OCI-LY1 (cell line): ENCODE measurements at regions not wholly inside any gene's neighbourhood (a gene's known extent, or its start where the extent isn't known, plus 50 kb on each side); places are given as distances from the start of the nearest gene placed in this dataset.

ENCODE experiments used
- H2AFZ ChIP-seq: fragments of 200-600 bp; sonication (generic), shearing (Covaris generic); 2 replicates; pipeline ENCODE4 v1.6.0; 2014; ENCODE audit warnings: antibody characterized with exemption, mild to moderate bottlenecking, low read length
- H3F3A ChIP-seq: fragments of 200-600 bp; sonication (generic), shearing (Covaris generic); 2 replicates; pipeline ENCODE4 v1.6.0; 2014; ENCODE audit warnings: mild to moderate bottlenecking, antibody characterized with exemption, low read length, moderate library complexity; ENCODE audit not compliant: insufficient read depth
- H3K27ac ChIP-seq: fragments of 200-600 bp; sonication (generic); 2 replicates; pipeline ENCODE4 v1.5.1; 2014; ENCODE audit warnings: low read length, mixed run types, mild to moderate bottlenecking, low read depth; ENCODE audit not compliant: poor library complexity, severe bottlenecking
- H3K27me3 ChIP-seq: fragments of 200-600 bp; sonication (generic); 2 replicates; pipeline ENCODE4 v1.6.0; 2014; ENCODE audit warnings: antibody characterized with exemption, mild to moderate bottlenecking, low read length, moderate library complexity; ENCODE audit not compliant: insufficient read depth
- H3K36me3 ChIP-seq: fragments of 200-600 bp; sonication (generic); 2 replicates; pipeline ENCODE4 v1.6.1; 2014; ENCODE audit warnings: mild to moderate bottlenecking, antibody characterized with exemption, low read length, moderate library complexity, mixed read lengths; ENCODE audit not compliant: insufficient read depth
- H3K4me1 ChIP-seq: fragments of 200-600 bp; sonication (generic); 2 replicates; pipeline ENCODE4 v1.5.1; 2014; ENCODE audit warnings: mild to moderate bottlenecking, low read length, moderate library complexity; ENCODE audit not compliant: insufficient read depth, severe bottlenecking
- H3K4me2 ChIP-seq: fragments of 200-600 bp; sonication (generic), shearing (Covaris generic); 2 replicates; pipeline ENCODE4 v1.6.1; 2014; ENCODE audit warnings: low read length
- H3K4me3 ChIP-seq: fragments of 200-600 bp; sonication (generic); 2 replicates; pipeline ENCODE4 v1.5.1; 2014; ENCODE audit warnings: low read length, low read depth, mild to moderate bottlenecking, mixed read lengths; ENCODE audit not compliant: poor library complexity, severe bottlenecking
- H3K79me2 ChIP-seq: fragments of 200-600 bp; shearing (Covaris generic); 2 replicates; pipeline ENCODE4 v1.6.1; 2016; ENCODE audit warnings: mixed run types, low read length, mixed read lengths; ENCODE audit not compliant: insufficient read depth
- H3K9ac ChIP-seq: fragments of 200-600 bp; sonication (generic), shearing (Covaris generic); 2 replicates; pipeline ENCODE4 v1.6.1; 2014; ENCODE audit warnings: mild to moderate bottlenecking, low read length, mixed read lengths
- H3K9me2 ChIP-seq: fragments of 200-600 bp; sonication (generic), shearing (Covaris generic); 2 replicates; pipeline ENCODE4 v1.6.1; 2014; ENCODE audit warnings: low read depth, mild to moderate bottlenecking, low read length, mixed read lengths
- H3K9me3 ChIP-seq: fragments of 200-600 bp; shearing (Covaris generic); 2 replicates; pipeline ENCODE4 v1.6.1; 2014; ENCODE audit warnings: low read length, mixed read lengths
- H4K20me1 ChIP-seq: fragments of 200-600 bp; sonication (generic), shearing (Covaris generic); 2 replicates; pipeline ENCODE4 v1.6.0; 2016; ENCODE audit warnings: mild to moderate bottlenecking, low read length; ENCODE audit not compliant: insufficient read depth
- EZH2 ChIP-seq: fragments of 200-600 bp; sonication (generic), shearing (Covaris generic); IDR thresholded peaks from 2 replicates; pipeline ENCODE4 v1.8.0; 2017; ENCODE audit warnings: borderline replicate concordance, mixed run types, mild to moderate bottlenecking, antibody characterized with exemption, low read length, moderate library complexity, mixed read lengths
- TF ChIP-seq, protein P1 (sequence below): fragments of 200-600 bp; sonication (generic), shearing (Covaris generic); IDR thresholded peaks from 2 replicates; pipeline ENCODE4 v1.5.1; 2017; ENCODE audit warnings: mild to moderate bottlenecking, antibody characterized with exemption, low read length, moderate library complexity, mixed read lengths

DNA sequence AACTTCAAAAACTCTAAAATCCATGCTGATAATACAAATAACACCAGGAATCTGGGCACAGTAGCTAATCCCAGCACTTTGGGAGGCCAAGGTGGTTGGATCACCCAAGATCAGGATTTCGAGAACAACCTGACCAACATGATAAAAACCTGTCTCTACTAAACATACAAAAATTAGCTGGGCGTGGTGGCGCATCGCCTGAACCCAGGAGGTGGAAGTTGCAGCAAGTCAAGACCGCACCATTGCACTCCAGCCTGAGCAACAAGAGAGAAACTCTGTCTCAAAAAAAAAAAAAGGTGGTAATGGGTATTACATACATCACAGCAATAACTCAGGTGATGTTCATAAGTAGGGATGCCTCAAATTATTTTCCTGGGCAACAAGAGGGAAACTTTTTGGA, 315.0 kb upstream of the MEOX2 start:
- TF ChIP-seq, protein P1, sequence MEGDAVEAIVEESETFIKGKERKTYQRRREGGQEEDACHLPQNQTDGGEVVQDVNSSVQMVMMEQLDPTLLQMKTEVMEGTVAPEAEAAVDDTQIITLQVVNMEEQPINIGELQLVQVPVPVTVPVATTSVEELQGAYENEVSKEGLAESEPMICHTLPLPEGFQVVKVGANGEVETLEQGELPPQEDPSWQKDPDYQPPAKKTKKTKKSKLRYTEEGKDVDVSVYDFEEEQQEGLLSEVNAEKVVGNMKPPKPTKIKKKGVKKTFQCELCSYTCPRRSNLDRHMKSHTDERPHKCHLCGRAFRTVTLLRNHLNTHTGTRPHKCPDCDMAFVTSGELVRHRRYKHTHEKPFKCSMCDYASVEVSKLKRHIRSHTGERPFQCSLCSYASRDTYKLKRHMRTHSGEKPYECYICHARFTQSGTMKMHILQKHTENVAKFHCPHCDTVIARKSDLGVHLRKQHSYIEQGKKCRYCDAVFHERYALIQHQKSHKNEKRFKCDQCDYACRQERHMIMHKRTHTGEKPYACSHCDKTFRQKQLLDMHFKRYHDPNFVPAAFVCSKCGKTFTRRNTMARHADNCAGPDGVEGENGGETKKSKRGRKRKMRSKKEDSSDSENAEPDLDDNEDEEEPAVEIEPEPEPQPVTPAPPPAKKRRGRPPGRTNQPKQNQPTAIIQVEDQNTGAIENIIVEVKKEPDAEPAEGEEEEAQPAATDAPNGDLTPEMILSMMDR = no peak
- no peak for TF ChIP-seq EZH2
- no peak overlapping the region for H2AFZ ChIP-seq
- no peak overlapping the region for H3K27ac ChIP-seq
- no peaks in the 10 kb centered on the region for H3K79me2 ChIP-seq
- H4K20me1 ChIP-seq = no peaks in the 10 kb centered on the region
- no peaks in the 10 kb centered on the region for H3K27me3 ChIP-seq
- H3K9me2 ChIP-seq = no peaks in the 10 kb centered on the region
- no peak overlapping the region for H3K4me2 ChIP-seq
- H3K4me1 ChIP-seq = no peaks in the 10 kb centered on the region
- no peaks in the 10 kb centered on the region for H3F3A ChIP-seq
- H3K36me3 ChIP-seq = no peaks in the 10 kb centered on the region
- H3K4me3 ChIP-seq = no peak overlapping the region
- H3K9me3 ChIP-seq = no peaks in the 10 kb centered on the region
- no peak overlapping the region for H3K9ac ChIP-seq

DNA sequence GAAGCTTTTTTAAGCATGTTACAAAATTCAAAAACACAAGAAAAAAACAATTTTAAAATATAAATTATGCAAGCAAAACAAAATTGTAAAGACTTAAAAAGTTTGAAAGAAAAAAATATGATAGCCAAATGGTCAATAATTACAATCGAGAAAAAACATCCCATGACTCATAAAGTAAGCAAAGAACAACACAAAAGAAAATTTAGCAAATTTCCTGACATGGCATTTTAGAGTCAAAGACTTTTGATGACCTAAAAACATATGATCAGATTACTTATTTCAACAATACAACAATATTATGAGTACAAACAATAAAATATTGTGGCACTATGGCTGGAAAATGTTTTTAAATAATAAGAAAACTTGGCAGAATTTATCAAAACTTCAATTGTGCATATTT, 312.1 kb upstream of the MEOX2 start:
- Histone ChIP-seq H3K9me2 (no peaks in the 10 kb centered on the region), H3K4me1 (no peaks in the 10 kb centered on the region), H3F3A (no peaks in the 10 kb centered on the region), H4K20me1 (no peaks in the 10 kb centered on the region), H3K36me3 (no peaks in the 10 kb centered on the region), H3K79me2 (no peaks in the 10 kb centered on the region), H3K4me2 (no peak overlapping the region), H3K4me3 (no peak overlapping the region), H2AFZ (no peak overlapping the region), H3K9ac (no peak overlapping the region), H3K27ac (no peak overlapping the region), H3K27me3 (no peaks in the 10 kb centered on the region), H3K9me3 (no peaks in the 10 kb centered on the region)
- TF ChIP-seq, protein P1 = no peak
- no peak for TF ChIP-seq EZH2

DNA sequence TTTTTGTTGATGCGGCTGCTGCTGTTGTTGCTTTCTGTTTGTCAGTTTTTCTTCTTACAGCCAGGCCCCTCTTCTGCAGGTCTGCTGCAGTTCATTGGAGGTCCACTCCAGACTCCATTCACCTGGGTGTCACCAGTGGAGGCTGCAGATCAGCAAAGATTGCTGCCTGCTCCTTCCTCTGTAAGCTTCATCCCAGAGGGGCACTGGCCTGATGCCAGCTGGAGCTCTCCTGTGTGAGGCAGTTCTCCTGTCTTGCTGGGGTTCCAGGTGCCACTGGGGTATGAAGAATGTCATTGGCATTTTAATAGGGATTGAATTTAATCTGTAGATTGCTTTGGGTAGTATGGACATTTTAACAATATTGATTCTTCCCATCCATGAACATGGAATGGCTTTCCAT, 308.5 kb upstream of the MEOX2 start:
- Histone ChIP-seq H3K9ac (no peak overlapping the region), H3F3A (no peaks in the 10 kb centered on the region), H3K9me3 (no peaks in the 10 kb centered on the region), H2AFZ (no peak overlapping the region), H3K27ac (no peak overlapping the region), H3K79me2 (no peaks in the 10 kb centered on the region), H3K27me3 (no peaks in the 10 kb centered on the region), H3K4me1 (no peaks in the 10 kb centered on the region), H3K4me3 (no peak overlapping the region), H3K36me3 (no peaks in the 10 kb centered on the region), H3K4me2 (no peak overlapping the region), H4K20me1 (no peaks in the 10 kb centered on the region), H3K9me2 (no peaks in the 10 kb centered on the region)
- TF ChIP-seq, protein P1 = no peak
- no peak for TF ChIP-seq EZH2
